ENCODE measurements at regions not wholly inside any gene's neighbourhood (a gene's known extent, or its start where the extent isn't known, plus 50 kb on each side); places are given as distances from the start of the nearest gene placed in this dataset.

- TF ChIP-seq THAP7 (CRISPR knock-in tag; IDR thresholded peaks at IDR 0.05), result no peak
- TF ChIP-seq ZNF451 (CRISPR knock-in tag; IDR thresholded peaks at IDR 0.05), result no peak
These were observed 371.9 kb upstream of the TBL1XR1 start (continued) for GRCh38 chr3:177569193-177569592.

GRCh38 chr3:177569875-177570657 is 372.8 kb upstream of the TBL1XR1 start:
- 54% methylated on average over 4 of the region's 4 CpGs for WGBS (ENCODE audit: low lambda C conversion rate)
- ChIA-PET POLR2A (no interaction called here), CTCF (ENCODE audit: low intra/inter-chr PET ratio, low total read pairs) (no interaction called here)
- no peak for TF ChIP-seq ZNF616 (CRISPR knock-in tag; IDR thresholded peaks at IDR 0.05; ENCODE audit: low read depth)
- TF ChIP-seq HNF4G (IDR thresholded peaks at IDR 0.05; ENCODE audit: borderline replicate concordance, low read depth, low read length), result no peak
- no peak for TF ChIP-seq HNF4G (CRISPR knock-in tag; IDR thresholded peaks at IDR 0.05; ENCODE audit: borderline replicate concordance, low read depth)
- Histone ChIP-seq H3K27me3 (ENCODE audit: control insufficient read depth in 1 of 2, insufficient read depth in 2 of 2, low read length in 2 of 2) (no peaks in the 10 kb centered on the region; a peak in 2 of 5 replicates), H3K27ac (ENCODE audit: extremely low read length, insufficient read depth, low read length) (no peak overlapping the region), H3K36me3 (replicated peaks in 1 of 2; ENCODE audit: control insufficient read depth in 1 of 2, insufficient read depth in 2 of 2, low read length in 2 of 2) (no peaks in the 10 kb centered on the region), H3K9ac (ENCODE audit: insufficient read depth, low read depth, low read length) (no peak overlapping the region), H3K4me2 (ENCODE audit: low read depth, low read length) (no peak overlapping the region), H4K20me1 (ENCODE audit: insufficient read depth, low read length) (no peaks in the 10 kb centered on the region), H3K9me3 (ENCODE audit: low read length) (no peaks in the 10 kb centered on the region), H2AFZ (ENCODE audit: low read length) (no peak overlapping the region), H3K4me3 (replicated peaks in 1 of 3; ENCODE audit: insufficient read depth in 1 of 3, low read depth in 2 of 3, low read length in 3 of 3) (no peak overlapping the region), H3K4me1 (ENCODE audit: insufficient read depth, low read length) (peaks cover 10% of the 10 kb centered on the region), H3K79me2 (ENCODE audit: insufficient read depth, low read length) (no peaks in the 10 kb centered on the region)
- DNase-seq (ENCODE audit: low spot score), result no peak
- BruUV-seq (replicated peaks), result no TSS peak
- in situ Hi-C loops (cut with HindIII; ENCODE audit: extremely low pct_ligation_motif_present, low pct_unique_long_range_greater_than_20kb) (no loop called here), intact Hi-C loops (cut with micrococcal nuclease; ENCODE audit: unreplicated experiment) (no loop called here)
- no peak for FAIRE-seq
- no peak for ATAC-seq
